OCI-LY3 (cell line): ENCODE measurements at regions not wholly inside any gene's neighbourhood (a gene's known extent, or its start where the extent isn't known, plus 50 kb on each side); places are given as distances from the start of the nearest gene placed in this dataset.

ENCODE experiments used
- CTCF ChIP-seq: fragments of 200-600, 300-600 bp; sonication (generic); IDR thresholded peaks from 2 replicates; pipeline ENCODE4 v1.5.1; 2014; ENCODE audit warnings: antibody characterized with exemption, low read length, low read depth
- EZH2phosphoT487 ChIP-seq: fragments of 200-600 bp; shearing (Covaris generic); IDR thresholded peaks from 2 replicates; pipeline ENCODE4 v1.6.1; 2018; ENCODE audit warnings: antibody characterized with exemption, mixed run types, low read depth

DNA sequence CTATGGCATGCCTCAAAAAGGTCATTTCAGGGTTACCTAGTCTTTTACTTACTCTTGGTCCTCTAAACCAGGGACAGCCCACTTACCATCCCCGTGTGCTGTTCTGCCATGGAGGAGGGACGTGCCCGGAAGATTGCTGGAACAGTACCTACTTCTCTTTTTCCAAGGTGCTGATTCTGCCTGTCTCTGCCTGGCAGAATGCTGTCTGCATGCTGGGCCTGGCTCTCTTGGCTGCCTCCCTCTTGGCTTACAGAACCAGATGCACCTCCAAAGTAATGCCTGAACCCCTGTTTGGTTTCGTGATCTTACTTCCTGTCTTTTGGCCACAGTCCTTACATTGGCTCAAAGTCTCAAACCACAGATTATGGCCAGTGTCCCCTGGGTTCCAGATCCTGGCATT is 120.7 kb upstream of the NT5E start:
- TF ChIP-seq CTCF (no peak), EZH2phosphoT487 (no peak)
